ENCODE measurements at regions not wholly inside any gene's neighbourhood (a gene's known extent, or its start where the extent isn't known, plus 50 kb on each side); places are given as distances from the start of the nearest gene placed in this dataset.

DNA sequence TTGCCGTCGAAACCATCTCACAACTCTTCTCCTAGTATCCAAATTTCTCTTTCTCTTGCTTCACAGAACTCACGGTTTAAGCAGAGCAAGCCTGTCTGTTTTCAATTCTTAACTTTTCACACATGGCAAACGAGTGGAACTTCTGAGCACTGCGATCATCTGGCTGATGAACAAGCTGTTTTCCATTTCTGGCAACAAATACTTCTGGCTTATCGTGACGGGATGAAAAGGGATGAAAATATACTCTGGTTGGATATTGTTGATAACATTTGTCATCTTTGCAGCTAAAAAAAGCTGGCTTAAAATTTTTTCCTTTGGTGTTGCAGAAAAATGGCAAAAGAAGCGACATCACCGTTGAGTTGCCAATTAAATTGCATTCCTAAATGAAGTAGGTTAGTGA is 515.2 kb upstream of the JARID2 start:
- Histone ChIP-seq H3K9ac (ENCODE audit: control insufficient read depth, insufficient read depth, low read length) (no peak overlapping the region), H2AFZ (ENCODE audit: control insufficient read depth, low read depth, low read length) (no peak overlapping the region), H4K20me1 (ENCODE audit: control insufficient read depth, insufficient read depth) (no peaks in the 10 kb centered on the region), H3K4me1 (ENCODE audit: control insufficient read depth, insufficient read depth, low read length) (peaks cover 46% of the 10 kb centered on the region), H3K27me3 (replicated peaks in 1 of 2; ENCODE audit: control insufficient read depth in 2 of 2, insufficient read depth in 2 of 2, low read length in 1 of 2) (no peaks in the 10 kb centered on the region), H3K27ac (ENCODE audit: control insufficient read depth, insufficient read depth) (no peak overlapping the region), H3K4me3 (no peak overlapping the region), H3K4me2 (ENCODE audit: control insufficient read depth, insufficient read depth) (no peak overlapping the region), H3K79me2 (ENCODE audit: control insufficient read depth, insufficient read depth, low read length) (no peaks in the 10 kb centered on the region), H3K9me3 (replicated peaks; ENCODE audit: control insufficient read depth, insufficient read depth, low read length) (no peaks in the 10 kb centered on the region; the same call in 1 of the 3 replicates), H3K36me3 (ENCODE audit: control insufficient read depth in 2 of 2, insufficient read depth in 2 of 2, low read length in 1 of 2) (no peaks in the 10 kb centered on the region)
- SMC1A ChIA-PET (ENCODE audit: uncharacterized antibody, unreplicated experiment) = interaction anchor here (1.0 to 4.3 kb wide), 6 partner anchors 15 to 293 kb away, joined by 4 to 39 read pairs (median 10); no protein-coding TSS in a partner anchor
- WGBS (ENCODE audit: insufficient coverage, insufficient replicate concordance, low lambda C conversion rate, missing lambda C conversion rate) = 92% methylated on average over 9 of the region's 9 CpGs
- intact Hi-C loops (cut with micrococcal nuclease; ENCODE audit: unreplicated experiment) (loop anchor here (10.0 kb wide), 1 partner anchor 424 kb away; no protein-coding TSS in a partner anchor), in situ Hi-C loops (cut with MboI) (loop anchor here (5.0 kb wide), 1 partner anchor 147 kb away; no protein-coding TSS in a partner anchor)
- RAD21 ChIA-PET (ENCODE audit: unreplicated experiment) = interaction anchor here (2.0 to 2.4 kb wide), 3 partner anchors 30 to 94 kb away, joined by 5 to 9 read pairs (median 6); no protein-coding TSS in a partner anchor
- POLR2A ChIA-PET = no interaction called here
- TF ChIP-seq RB1 (IDR thresholded peaks at IDR 0.05; ENCODE audit: borderline replicate concordance) = no peak
- TF ChIP-seq BMI1 (IDR thresholded peaks at IDR 0.05; ENCODE audit: borderline replicate concordance) = no peak
- no peak for DNase-seq (ENCODE audit: low read depth, low spot score)
- CTCF ChIA-PET = interaction anchor here (1.1 kb wide), 1 partner anchor 67 kb away, joined by 3 read pairs; no protein-coding TSS in a partner anchor
- FAIRE-seq = no peak
- BruUV-seq (replicated peaks) = no TSS peak
- no peak for ATAC-seq

DNA sequence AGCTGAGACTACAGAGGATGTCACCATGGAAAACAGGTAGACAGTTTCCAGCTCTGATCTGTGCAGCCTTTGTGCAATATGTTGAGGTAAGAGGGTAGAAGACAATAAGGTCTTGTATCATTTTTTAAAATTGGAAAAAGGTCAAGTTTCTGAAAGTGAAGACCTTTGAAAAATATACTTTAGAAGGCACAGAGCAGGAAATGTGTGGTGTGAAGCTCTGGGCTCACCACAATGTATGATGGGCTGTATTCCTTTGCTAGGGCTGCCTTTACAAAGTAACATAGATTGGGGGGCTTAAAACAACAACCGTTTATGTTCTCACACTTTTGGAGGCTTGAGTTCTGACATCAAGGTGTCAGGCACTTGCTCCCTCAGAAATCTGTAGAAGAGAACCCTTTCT is 514.3 kb upstream of the JARID2 start:
- Histone ChIP-seq H3K4me2 (ENCODE audit: control insufficient read depth, insufficient read depth) (no peak overlapping the region), H3K4me3 (no peak overlapping the region), H3K36me3 (ENCODE audit: control insufficient read depth in 2 of 2, insufficient read depth in 2 of 2, low read length in 1 of 2) (no peaks in the 10 kb centered on the region), H3K4me1 (ENCODE audit: control insufficient read depth, insufficient read depth, low read length) (peaks cover 53% of the 10 kb centered on the region), H3K79me2 (ENCODE audit: control insufficient read depth, insufficient read depth, low read length) (no peaks in the 10 kb centered on the region), H3K9ac (ENCODE audit: control insufficient read depth, insufficient read depth, low read length) (no peak overlapping the region), H3K27me3 (replicated peaks in 1 of 2; ENCODE audit: control insufficient read depth in 2 of 2, insufficient read depth in 2 of 2, low read length in 1 of 2) (no peaks in the 10 kb centered on the region), H4K20me1 (ENCODE audit: control insufficient read depth, insufficient read depth) (no peaks in the 10 kb centered on the region), H2AFZ (ENCODE audit: control insufficient read depth, low read depth, low read length) (no peak overlapping the region), H3K9me3 (replicated peaks; ENCODE audit: control insufficient read depth, insufficient read depth, low read length) (no peaks in the 10 kb centered on the region; the same call in 1 of the 3 replicates), H3K27ac (ENCODE audit: control insufficient read depth, insufficient read depth) (no peak overlapping the region)
- CTCF ChIA-PET = no interaction called here
- intact Hi-C loops (cut with micrococcal nuclease; ENCODE audit: unreplicated experiment) (loop anchor here (10.0 kb wide), 1 partner anchor 423 kb away; no protein-coding TSS in a partner anchor), in situ Hi-C loops (cut with MboI) (loop anchor here (5.0 kb wide), 1 partner anchor 146 kb away; no protein-coding TSS in a partner anchor)
- RAD21 ChIA-PET (ENCODE audit: unreplicated experiment) = interaction anchor here (1.4 kb wide), 1 partner anchor 14 kb away, joined by 6 read pairs; no protein-coding TSS in a partner anchor
- FAIRE-seq = no peak
- POLR2A ChIA-PET = no interaction called here
- SMC1A ChIA-PET (ENCODE audit: uncharacterized antibody, unreplicated experiment) = interaction anchor here (0.6 to 1.7 kb wide), 6 partner anchors 14 to 586 kb away, joined by 3 to 8 read pairs (median 4); no protein-coding TSS in a partner anchor
- no peak for ATAC-seq
- BruUV-seq (replicated peaks) = no TSS peak
- WGBS (ENCODE audit: insufficient coverage, insufficient replicate concordance, low lambda C conversion rate, missing lambda C conversion rate) = 92% methylated on average over 1 of the region's 1 CpG
- no peak for DNase-seq (ENCODE audit: low read depth, low spot score)
- TF ChIP-seq CREM (IDR thresholded peaks at IDR 0.05; ENCODE audit: low read depth) (no peak), HCFC1 (IDR thresholded peaks at IDR 0.05; ENCODE audit: low read length) (no peak), IKZF1 (conservative IDR thresholded peaks at IDR 0.05) (no peak), RUNX3 (IDR thresholded peaks at IDR 0.05; ENCODE audit: low read length) (no peak), CBFB (IDR thresholded peaks at IDR 0.05; ENCODE audit: low read depth) (no peak), SMC3 (IDR thresholded peaks at IDR 0.05; ENCODE audit: borderline replicate concordance, low read length) (no peak), RB1 (IDR thresholded peaks at IDR 0.05; ENCODE audit: borderline replicate concordance) (no peak), SMARCA5 (IDR thresholded peaks at IDR 0.05) (no peak)
- TF ChIP-seq, protein P1, sequence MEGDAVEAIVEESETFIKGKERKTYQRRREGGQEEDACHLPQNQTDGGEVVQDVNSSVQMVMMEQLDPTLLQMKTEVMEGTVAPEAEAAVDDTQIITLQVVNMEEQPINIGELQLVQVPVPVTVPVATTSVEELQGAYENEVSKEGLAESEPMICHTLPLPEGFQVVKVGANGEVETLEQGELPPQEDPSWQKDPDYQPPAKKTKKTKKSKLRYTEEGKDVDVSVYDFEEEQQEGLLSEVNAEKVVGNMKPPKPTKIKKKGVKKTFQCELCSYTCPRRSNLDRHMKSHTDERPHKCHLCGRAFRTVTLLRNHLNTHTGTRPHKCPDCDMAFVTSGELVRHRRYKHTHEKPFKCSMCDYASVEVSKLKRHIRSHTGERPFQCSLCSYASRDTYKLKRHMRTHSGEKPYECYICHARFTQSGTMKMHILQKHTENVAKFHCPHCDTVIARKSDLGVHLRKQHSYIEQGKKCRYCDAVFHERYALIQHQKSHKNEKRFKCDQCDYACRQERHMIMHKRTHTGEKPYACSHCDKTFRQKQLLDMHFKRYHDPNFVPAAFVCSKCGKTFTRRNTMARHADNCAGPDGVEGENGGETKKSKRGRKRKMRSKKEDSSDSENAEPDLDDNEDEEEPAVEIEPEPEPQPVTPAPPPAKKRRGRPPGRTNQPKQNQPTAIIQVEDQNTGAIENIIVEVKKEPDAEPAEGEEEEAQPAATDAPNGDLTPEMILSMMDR (IDR thresholded peaks at IDR 0.05 in 2 of 3, conservative IDR thresholded peaks at IDR 0.05 in 1 of 3; ENCODE audit: control insufficient read depth in 2 of 3, extremely low read depth in 1 of 3, insufficient read depth in 1 of 3, low read depth in 3 of 3, low read length in 3 of 3) = no peak
- TF ChIP-seq, protein P2, sequence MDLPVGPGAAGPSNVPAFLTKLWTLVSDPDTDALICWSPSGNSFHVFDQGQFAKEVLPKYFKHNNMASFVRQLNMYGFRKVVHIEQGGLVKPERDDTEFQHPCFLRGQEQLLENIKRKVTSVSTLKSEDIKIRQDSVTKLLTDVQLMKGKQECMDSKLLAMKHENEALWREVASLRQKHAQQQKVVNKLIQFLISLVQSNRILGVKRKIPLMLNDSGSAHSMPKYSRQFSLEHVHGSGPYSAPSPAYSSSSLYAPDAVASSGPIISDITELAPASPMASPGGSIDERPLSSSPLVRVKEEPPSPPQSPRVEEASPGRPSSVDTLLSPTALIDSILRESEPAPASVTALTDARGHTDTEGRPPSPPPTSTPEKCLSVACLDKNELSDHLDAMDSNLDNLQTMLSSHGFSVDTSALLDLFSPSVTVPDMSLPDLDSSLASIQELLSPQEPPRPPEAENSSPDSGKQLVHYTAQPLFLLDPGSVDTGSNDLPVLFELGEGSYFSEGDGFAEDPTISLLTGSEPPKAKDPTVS (IDR thresholded peaks at IDR 0.05; ENCODE audit: low read depth, low read length) = no peak
- TF ChIP-seq, protein P3, sequence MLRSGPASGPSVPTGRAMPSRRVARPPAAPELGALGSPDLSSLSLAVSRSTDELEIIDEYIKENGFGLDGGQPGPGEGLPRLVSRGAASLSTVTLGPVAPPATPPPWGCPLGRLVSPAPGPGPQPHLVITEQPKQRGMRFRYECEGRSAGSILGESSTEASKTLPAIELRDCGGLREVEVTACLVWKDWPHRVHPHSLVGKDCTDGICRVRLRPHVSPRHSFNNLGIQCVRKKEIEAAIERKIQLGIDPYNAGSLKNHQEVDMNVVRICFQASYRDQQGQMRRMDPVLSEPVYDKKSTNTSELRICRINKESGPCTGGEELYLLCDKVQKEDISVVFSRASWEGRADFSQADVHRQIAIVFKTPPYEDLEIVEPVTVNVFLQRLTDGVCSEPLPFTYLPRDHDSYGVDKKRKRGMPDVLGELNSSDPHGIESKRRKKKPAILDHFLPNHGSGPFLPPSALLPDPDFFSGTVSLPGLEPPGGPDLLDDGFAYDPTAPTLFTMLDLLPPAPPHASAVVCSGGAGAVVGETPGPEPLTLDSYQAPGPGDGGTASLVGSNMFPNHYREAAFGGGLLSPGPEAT (IDR thresholded peaks at IDR 0.05; ENCODE audit: low read depth) = no peak

All from GM12878 (cell line).